Right lobe of liver (tissue), 6 donors: ENCODE measurements at regions not wholly inside any gene's neighbourhood (a gene's known extent, or its start where the extent isn't known, plus 50 kb on each side); places are given as distances from the start of the nearest gene placed in this dataset.
A peak's percentile ranks its signal among the peaks of the same experiment; 100 is the strongest.

ENCODE experiments used
- ATAC-seq, 4 donors: fragments of 200-7000 bp; cut with Tn5 transposase; one replicate each; pipeline ENCODE4 v1.9.1; 2020; ENCODE audit warnings: mild to moderate bottlenecking in 4 of 4, moderate library complexity in 4 of 4
- DNase-seq, 3 donors: peaks; one replicate each; pipeline ENCODE4 v3.0.0-alpha.2; 2020
- H3K27ac ChIP-seq, 3 donors: fragments of 200-600 bp; one replicate each; pipeline ENCODE4 v1.8.0; 2022
- H3K27me3 ChIP-seq, 2 donors: fragments of 200-600 bp; one replicate each; pipeline ENCODE4 v1.8.0; 2022
- H3K36me3 ChIP-seq, 4 donors: fragments of 200-600 bp; sonication (generic) in 1 of 4; one replicate each; pipeline versions ENCODE4 v1.5.1 to v1.8.0; 2017 to 2022; ENCODE audit warnings: control low read depth in 1 of 4
- H3K4me1 ChIP-seq, 4 donors: fragments of 200-600 bp; sonication (generic) in 1 of 4; one replicate each; pipeline versions ENCODE4 v1.5.1 to v1.8.0; 2017 to 2022; ENCODE audit warnings: control low read depth in 1 of 4
- H3K4me3 ChIP-seq, 3 donors: fragments of 200-600 bp; one replicate each; pipeline ENCODE4 v1.8.0; 2022
- H3K9me3 ChIP-seq, 4 donors: fragments of 200-600 bp; sonication (generic) in 1 of 4; one replicate each; pipeline versions ENCODE4 v1.5.1 to v1.8.0; 2017 to 2022; ENCODE audit warnings: control low read depth in 1 of 4
- CTCF ChIP-seq, 4 donors: fragments of 200-600 bp in 3 of 4; fragments of 450-650 bp in 1 of 4; IDR thresholded peaks; one replicate each; pipeline versions ENCODE4 v1.5.1 to v1.8.0; 2016 to 2022; ENCODE audit warnings: antibody characterized with exemption in 4 of 4, mild to moderate bottlenecking in 2 of 4
- POLR2A ChIP-seq: fragments of 450-650 bp; IDR thresholded peaks from one replicate; pipeline ENCODE4 v1.6.1; 2017; ENCODE audit warnings: antibody characterized with exemption, mild to moderate bottlenecking
- WGBS: methylation state at CpG from one replicate; pipeline ENCODE4 v1.1.6; 2018; ENCODE audit warnings: low coverage, low lambda C conversion rate; ENCODE audit not compliant: insufficient coverage; ENCODE audit errors: missing lambda C conversion rate; 5-methylcytosine and 5-hydroxymethylcytosine counted together
- intact Hi-C, 2 donors: fragments of 100-400 bp; cut with DNase I; formaldehyde crosslinking; loops; one replicate each; pipeline versions ENCODE4 v1.11.2 to v1.14.1; 2022
- donor health status: DM: no; HTN: yes; CAD: no.
- donor health status: DM: no; HTN: no; CAD: no.
- donor health status: DM: no; HTN: no; CAD: no.
- donor health status: DM: no; HTN: yes; CAD: no.
- donor health status: DM: no; HTN: yes; CAD: no.

GRCh38 chr6:15066089-15066758 lies 179.6 kb upstream of the JARID2 start:
- 53% methylated on average over 7 of the region's 7 CpGs for WGBS
- intact Hi-C loops: no loop called here

DNA sequence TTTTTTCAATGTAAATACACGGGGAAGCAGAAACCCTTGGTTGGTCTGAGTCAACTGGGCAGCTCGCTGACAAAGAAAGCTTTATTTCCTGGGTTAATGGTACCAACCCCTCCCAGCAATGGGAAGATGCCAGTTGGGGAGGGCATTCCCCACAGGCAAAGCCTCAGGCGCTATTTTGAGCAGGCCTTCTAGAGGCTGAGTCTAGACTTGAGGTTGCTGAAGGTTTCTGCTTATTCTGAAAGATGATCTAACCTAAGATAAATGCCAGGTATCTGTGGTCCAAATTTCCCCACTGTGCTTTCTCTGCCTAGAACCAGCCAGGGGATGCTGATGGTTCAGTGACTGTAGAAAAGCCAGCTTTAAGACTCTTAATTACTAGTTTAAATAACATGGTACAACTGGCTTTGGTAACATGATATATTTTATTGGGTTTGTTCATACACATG lies 172.5 kb upstream of the JARID2 start:
- intact Hi-C loops: no loop called here
- H3K4me3 ChIP-seq: no peak overlapping the region
- no peaks in the 10 kb centered on the region for H3K36me3 ChIP-seq
- 67% methylated on average over 1 of the region's 3 CpGs for WGBS
- no peaks in the 10 kb centered on the region for H3K9me3 ChIP-seq
- TF ChIP-seq CTCF (IDR thresholded peaks at IDR 0.05) (no peak), POLR2A (no peak)
- H3K27ac ChIP-seq: no peak overlapping the region
- no peaks in the 10 kb centered on the region for H3K4me1 ChIP-seq
- no peaks in the 10 kb centered on the region for H3K27me3 ChIP-seq
- ATAC-seq (no peak), DNase-seq (no peak)

More at GRCh38 chr6:15066089-15066758, 179.6 kb upstream of the JARID2 start:
- TF ChIP-seq POLR2A (no peak), CTCF (IDR thresholded peaks at IDR 0.05) (no peak)
- H3K4me3 ChIP-seq: no peak overlapping the region
- no peaks in the 10 kb centered on the region for H3K4me1 ChIP-seq
- no peaks in the 10 kb centered on the region for H3K27me3 ChIP-seq
- DNase-seq: no peak
- ATAC-seq: no peak
- no peaks in the 10 kb centered on the region for H3K9me3 ChIP-seq
- peak overlapping the region in 1 of 3 donors; percentile 40 for H3K27ac ChIP-seq
- H3K36me3 ChIP-seq: no peaks in the 10 kb centered on the region

DNA sequence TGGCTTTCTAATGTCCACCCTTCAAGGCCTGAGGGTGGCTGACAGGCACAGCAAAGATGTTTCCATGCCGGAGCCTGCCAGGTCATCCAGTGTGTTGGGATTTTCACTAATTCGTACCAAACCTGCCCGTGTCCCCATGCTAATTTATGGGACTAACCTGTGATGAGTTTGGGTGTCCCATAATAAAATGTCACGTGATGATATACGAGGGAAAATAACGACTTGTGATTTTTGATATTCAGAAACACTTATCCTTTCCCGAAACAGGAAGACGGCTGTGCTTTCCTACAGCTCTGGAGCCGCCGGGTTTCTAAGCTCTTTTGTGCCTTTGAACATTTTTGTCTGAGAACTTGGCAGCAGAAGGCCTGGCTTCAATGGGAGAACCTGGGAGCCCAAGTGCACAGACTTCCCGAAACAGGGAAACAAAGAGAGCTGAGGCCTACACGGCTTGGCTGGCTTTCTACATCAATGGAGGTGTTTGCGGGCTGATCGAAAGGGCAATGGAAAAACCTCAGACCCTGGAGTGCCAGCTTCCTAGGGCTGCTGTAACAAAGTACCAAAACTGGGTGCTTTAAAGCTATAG lies 171.9 kb upstream of the JARID2 start:
- no peak overlapping the region for H3K4me3 ChIP-seq
- WGBS: 90% methylated on average over 9 of the region's 14 CpGs

GRCh38 chr6:15074806-15075205 lies 171.1 kb upstream of the JARID2 start:
- Histone ChIP-seq H3K36me3 (no peaks in the 10 kb centered on the region), H3K4me3 (no peak overlapping the region), H3K4me1 (no peaks in the 10 kb centered on the region), H3K27me3 (no peaks in the 10 kb centered on the region), H3K9me3 (no peaks in the 10 kb centered on the region), H3K27ac (no peak overlapping the region)
- intact Hi-C loops: no loop called here
- ATAC-seq (no peak), DNase-seq (no peak)
- TF ChIP-seq CTCF (IDR thresholded peaks at IDR 0.05): no peak
- no peak for TF ChIP-seq POLR2A
- WGBS: 85% methylated on average over 5 of the region's 10 CpGs

More for the DNA sequence above, 171.9 kb upstream of the JARID2 start:
- Histone ChIP-seq H3K9me3 (no peaks in the 10 kb centered on the region), H3K27me3 (no peaks in the 10 kb centered on the region), H3K4me1 (no peaks in the 10 kb centered on the region), H3K27ac (no peak overlapping the region), H3K36me3 (no peaks in the 10 kb centered on the region)
- ATAC-seq: no peak
- intact Hi-C loops: no loop called here
- no peak for DNase-seq
- TF ChIP-seq CTCF (IDR thresholded peaks at IDR 0.05) (no peak), POLR2A (no peak)
